HG02763 (cell line): ENCODE measurements at regions not wholly inside any gene's neighbourhood (a gene's known extent, or its start where the extent isn't known, plus 50 kb on each side); places are given as distances from the start of the nearest gene placed in this dataset.
"Not testable (repeated sequence)": the region's sequence is repeated elsewhere in the genome, so short reads cannot be mapped to it uniquely, and the experiment has no call there.

ENCODE experiments used
- ATAC-seq: cut with Tn5 transposase; IDR thresholded peaks from one replicate; pipeline ENCODE4 v1.9.1; 2021; ENCODE audit warnings: mild to moderate bottlenecking, moderate library complexity; ENCODE audit not compliant: unreplicated experiment

GRCh38 chr14:105653921-105654320 is 127.5 kb downstream of the TMEM121 start:
- ATAC-seq = not testable (repeated sequence)

GRCh38 chr14:105659255-105659654 is 132.9 kb downstream of the TMEM121 start:
- not testable (repeated sequence) for ATAC-seq

- no peak for ATAC-seq
These were observed 133.6 kb downstream of the TMEM121 start for GRCh38 chr14:105659935-105660527.

GRCh38 chr14:105660816-105661531 is 134.6 kb downstream of the TMEM121 start:
- ATAC-seq = no peak

GRCh38 chr14:105662043-105662442 is 135.7 kb downstream of the TMEM121 start:
- ATAC-seq = not testable (repeated sequence)

- ATAC-seq = not testable (repeated sequence)
These were observed 136.2 kb downstream of the TMEM121 start for GRCh38 chr14:105662592-105662991.

- ATAC-seq = not testable (repeated sequence)
These were observed 136.9 kb downstream of the TMEM121 start for GRCh38 chr14:105663323-105663722.

GRCh38 chr14:105663818-105664596 is 137.6 kb downstream of the TMEM121 start:
- not testable (repeated sequence) for ATAC-seq

- no peak for ATAC-seq
These were observed 138.3 kb downstream of the TMEM121 start for GRCh38 chr14:105664691-105665090.

- no peak for ATAC-seq
These were observed 139.0 kb downstream of the TMEM121 start for GRCh38 chr14:105665247-105665950.

- no peak for ATAC-seq
These were observed 139.5 kb downstream of the TMEM121 start for GRCh38 chr14:105665951-105666277.

- no peak for ATAC-seq
These were observed 140.0 kb downstream of the TMEM121 start for GRCh38 chr14:105666420-105666819.

- not testable (repeated sequence) for ATAC-seq
These were observed 140.7 kb downstream of the TMEM121 start for GRCh38 chr14:105666991-105667662.

- not testable (repeated sequence) for ATAC-seq
These were observed 141.3 kb downstream of the TMEM121 start for GRCh38 chr14:105667663-105668020.

- ATAC-seq = not testable (repeated sequence)
These were observed 141.6 kb downstream of the TMEM121 start for GRCh38 chr14:105668021-105668420.

- ATAC-seq = not testable (repeated sequence)
These were observed 142.3 kb downstream of the TMEM121 start for GRCh38 chr14:105668471-105669230.

- not testable (repeated sequence) for ATAC-seq
These were observed 142.8 kb downstream of the TMEM121 start for GRCh38 chr14:105669231-105669610.

GRCh38 chr14:105669646-105670045 is 143.3 kb downstream of the TMEM121 start:
- ATAC-seq = not testable (repeated sequence)

GRCh38 chr14:105672450-105673200 is 146.2 kb downstream of the TMEM121 start:
- ATAC-seq = not testable (repeated sequence)
